GM18861 (cell line): ENCODE measurements at regions not wholly inside any gene's neighbourhood (a gene's known extent, or its start where the extent isn't known, plus 50 kb on each side); places are given as distances from the start of the nearest gene placed in this dataset.

Source experiments
- ATAC-seq: cut with Tn5 transposase; IDR thresholded peaks from one replicate; pipeline ENCODE4 v1.9.1; 2021; ENCODE audit not compliant: unreplicated experiment

GRCh38 chr13:110965038-110965754 lies 50.3 kb upstream of the ANKRD10 start:
- peak; percentile 92 for ATAC-seq
